ENCODE measurements at regions not wholly inside any gene's neighbourhood (a gene's known extent, or its start where the extent isn't known, plus 50 kb on each side); places are given as distances from the start of the nearest gene placed in this dataset.

- H3K4me3 ChIP-seq (ENCODE audit: low read depth, low read length): no peak overlapping the region
- TF ChIP-seq POLR2A (IDR thresholded peaks at IDR 0.05; ENCODE audit: extremely low read depth, insufficient read length) (no peak), MYC (IDR thresholded peaks at IDR 0.05; ENCODE audit: low read depth, low read length) (no peak), CTCF (IDR thresholded peaks at IDR 0.05; ENCODE audit: low read depth, low read length) (no peak), MAX (IDR thresholded peaks at IDR 0.05; ENCODE audit: low read depth, low read length) (no peak)
- DNase-seq (ENCODE audit: low read depth): no peak
Observed at GRCh38 chr5:9972059-9972458, 277.6 kb downstream of the ATPSCKMT start.

GRCh38 chr5:9971301-9971700, 278.4 kb downstream of the ATPSCKMT start:
- TF ChIP-seq MYC (IDR thresholded peaks at IDR 0.05; ENCODE audit: low read depth, low read length) (no peak), POLR2A (IDR thresholded peaks at IDR 0.05; ENCODE audit: extremely low read depth, insufficient read length) (no peak), MAX (IDR thresholded peaks at IDR 0.05; ENCODE audit: low read depth, low read length) (no peak), CTCF (IDR thresholded peaks at IDR 0.05; ENCODE audit: low read depth, low read length) (no peak)
- DNase-seq (ENCODE audit: low read depth): no peak
- no peak overlapping the region for H3K4me3 ChIP-seq (ENCODE audit: low read depth, low read length)

GRCh38 chr5:9958914-9959313, 290.8 kb downstream of the ATPSCKMT start:
- no peak for DNase-seq (ENCODE audit: low read depth)
- no peak overlapping the region for H3K4me3 ChIP-seq (ENCODE audit: low read depth, low read length)
- TF ChIP-seq POLR2A (IDR thresholded peaks at IDR 0.05; ENCODE audit: extremely low read depth, insufficient read length) (no peak), CTCF (IDR thresholded peaks at IDR 0.05; ENCODE audit: low read depth, low read length) (no peak), MAX (IDR thresholded peaks at IDR 0.05; ENCODE audit: low read depth, low read length) (no peak), MYC (IDR thresholded peaks at IDR 0.05; ENCODE audit: low read depth, low read length) (no peak)

- DNase-seq (ENCODE audit: low read depth): no peak
Observed at GRCh38 chr5:9957214-9957613, 292.5 kb downstream of the ATPSCKMT start.

GRCh38 chr5:9956725-9957124, 293.0 kb downstream of the ATPSCKMT start:
- no peak for DNase-seq (ENCODE audit: low read depth)
- H3K4me3 ChIP-seq (ENCODE audit: low read depth, low read length): no peak overlapping the region
- TF ChIP-seq CTCF (IDR thresholded peaks at IDR 0.05; ENCODE audit: low read depth, low read length) (no peak), POLR2A (IDR thresholded peaks at IDR 0.05; ENCODE audit: extremely low read depth, insufficient read length) (no peak), MYC (IDR thresholded peaks at IDR 0.05; ENCODE audit: low read depth, low read length) (no peak), MAX (IDR thresholded peaks at IDR 0.05; ENCODE audit: low read depth, low read length) (no peak)

More at GRCh38 chr5:9957214-9957613, 292.5 kb downstream of the ATPSCKMT start:
- TF ChIP-seq MAX (IDR thresholded peaks at IDR 0.05; ENCODE audit: low read depth, low read length): no peak
- TF ChIP-seq CTCF (IDR thresholded peaks at IDR 0.05; ENCODE audit: low read depth, low read length): no peak
- no peak for TF ChIP-seq POLR2A (IDR thresholded peaks at IDR 0.05; ENCODE audit: extremely low read depth, insufficient read length)
- no peak for TF ChIP-seq MYC (IDR thresholded peaks at IDR 0.05; ENCODE audit: low read depth, low read length)
- no peak overlapping the region for H3K4me3 ChIP-seq (ENCODE audit: low read depth, low read length)

- H3K4me3 ChIP-seq (ENCODE audit: low read depth, low read length): no peak overlapping the region
- no peak for DNase-seq (ENCODE audit: low read depth)
- TF ChIP-seq MYC (IDR thresholded peaks at IDR 0.05; ENCODE audit: low read depth, low read length): no peak
- TF ChIP-seq MAX (IDR thresholded peaks at IDR 0.05; ENCODE audit: low read depth, low read length): no peak
- TF ChIP-seq CTCF (IDR thresholded peaks at IDR 0.05; ENCODE audit: low read depth, low read length): no peak
- TF ChIP-seq POLR2A (IDR thresholded peaks at IDR 0.05; ENCODE audit: extremely low read depth, insufficient read length): no peak
Observed at GRCh38 chr5:9955586-9955985, 294.1 kb downstream of the ATPSCKMT start.

Data from NB4 (cell line).